DOHH2 (cell line): ENCODE measurements at regions not wholly inside any gene's neighbourhood (a gene's known extent, or its start where the extent isn't known, plus 50 kb on each side); places are given as distances from the start of the nearest gene placed in this dataset.

Source experiments
- H3F3A ChIP-seq: fragments of 200-600 bp; sonication (generic), shearing (Covaris generic); 2 replicates; pipeline ENCODE4 v1.6.0; 2016; ENCODE audit warnings: antibody characterized with exemption, mild to moderate bottlenecking; ENCODE audit not compliant: control insufficient read depth, insufficient read depth
- H3K27ac ChIP-seq: fragments of 200-600 bp; sonication (generic); 2 replicates; pipeline ENCODE4 v1.5.1; 2014; ENCODE audit warnings: low read depth, mild to moderate bottlenecking, low read length, moderate library complexity
- H3K27me3 ChIP-seq: fragments of 200-600 bp; sonication (generic); 2 replicates; pipeline ENCODE4 v1.6.1; 2014; ENCODE audit warnings: mild to moderate bottlenecking, low read length, mixed read lengths; ENCODE audit not compliant: control insufficient read depth
- H3K36me3 ChIP-seq: fragments of 200-600 bp; sonication (generic); 2 replicates; pipeline ENCODE4 v1.6.1; 2014; ENCODE audit warnings: mild to moderate bottlenecking, low read length, moderate library complexity, mixed read lengths; ENCODE audit not compliant: control insufficient read depth
- H3K4me1 ChIP-seq: fragments of 200-600 bp; sonication (generic); 2 replicates; pipeline ENCODE4 v1.6.1; 2014; ENCODE audit warnings: mild to moderate bottlenecking, low read length, mixed read lengths; ENCODE audit not compliant: control insufficient read depth
- H3K4me2 ChIP-seq: fragments of 200-600 bp; sonication (generic); 2 replicates; pipeline ENCODE4 v1.6.0; 2014; ENCODE audit warnings: mild to moderate bottlenecking, low read length, moderate library complexity
- H3K4me3 ChIP-seq: fragments of 200-600 bp; sonication (generic); 2 replicates; pipeline ENCODE4 v1.5.1; 2014; ENCODE audit warnings: mild to moderate bottlenecking, low read length, mixed read lengths
- H3K79me2 ChIP-seq: fragments of 200-600 bp; sonication (generic); 2 replicates; pipeline ENCODE4 v1.6.1; 2014; ENCODE audit warnings: mild to moderate bottlenecking, low read length, mixed read lengths; ENCODE audit not compliant: control insufficient read depth
- H3K9me2 ChIP-seq: fragments of 200-600 bp; sonication (generic); replicated peaks from 2 replicates; pipeline ENCODE4 v1.6.1; 2014; ENCODE audit warnings: mild to moderate bottlenecking, low read length, mixed read lengths; ENCODE audit not compliant: control insufficient read depth
- H3K9me3 ChIP-seq: fragments of 200-600 bp; sonication (generic); 2 replicates; pipeline ENCODE4 v1.6.1; 2014; ENCODE audit warnings: antibody characterized with exemption, low read length, mixed read lengths; ENCODE audit not compliant: control insufficient read depth, insufficient read depth
- H4K20me1 ChIP-seq: fragments of 200-600 bp; sonication (generic); 2 replicates; pipeline ENCODE4 v1.6.0; 2014; ENCODE audit warnings: low read depth, mild to moderate bottlenecking, antibody characterized with exemption, low read length, moderate library complexity; ENCODE audit not compliant: control insufficient read depth, insufficient read depth
- EZH2phosphoT487 ChIP-seq: fragments of 200-600 bp; sonication (generic); IDR thresholded peaks from 2 replicates; pipeline ENCODE4 v1.6.1; 2017; ENCODE audit warnings: borderline replicate concordance, mild to moderate bottlenecking, antibody characterized with exemption, low read length, moderate library complexity, mixed read lengths
- TF ChIP-seq, protein P1 (sequence below): fragments of 200-600 bp; sonication (generic); IDR thresholded peaks from one replicate; pipeline ENCODE4 v1.5.1; 2014; ENCODE audit warnings: antibody characterized with exemption, mild to moderate bottlenecking, low read depth, low read length; ENCODE audit not compliant: poor library complexity, severe bottlenecking

DNA sequence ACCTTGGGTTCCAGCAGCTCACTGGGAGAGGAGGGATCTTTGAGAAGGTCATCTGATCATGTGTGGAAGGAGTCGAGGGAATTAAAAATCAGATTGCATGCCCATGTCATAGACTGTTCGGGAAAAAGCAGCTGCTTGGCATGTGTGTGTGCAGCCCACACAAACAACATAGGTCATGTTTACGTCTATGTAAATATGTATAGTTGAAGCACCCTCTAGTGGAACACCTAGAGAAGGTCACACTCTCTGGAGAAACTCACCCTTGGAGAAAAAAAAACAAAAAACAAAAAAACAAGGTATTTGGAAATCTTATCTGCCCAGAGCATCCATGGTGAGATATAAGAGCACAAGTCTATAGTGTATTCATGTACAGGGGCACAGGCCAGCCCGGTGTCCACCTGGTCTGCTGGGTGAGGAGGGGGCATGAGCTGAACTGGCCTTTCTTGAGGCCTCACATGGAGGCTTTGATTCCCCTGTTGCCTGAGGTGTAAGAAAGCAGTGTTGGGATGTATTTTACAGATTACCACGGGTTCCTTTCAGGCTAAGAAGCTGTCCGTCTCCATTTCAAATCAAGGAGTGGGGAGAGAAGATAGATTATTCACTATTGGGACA is 98.0 kb downstream of the NPY start:
- Histone ChIP-seq H3K9me3 (no peaks in the 10 kb centered on the region), H4K20me1 (no peaks in the 10 kb centered on the region), H3K79me2 (no peaks in the 10 kb centered on the region), H3K27me3 (peaks cover 11% of the 10 kb centered on the region; the same call in 1 of the 2 replicates), H3K4me1 (no peaks in the 10 kb centered on the region), H3K27ac (no peak overlapping the region), H3K36me3 (no peaks in the 10 kb centered on the region), H3K9me2 (no peaks in the 10 kb centered on the region), H3K4me2 (no peak overlapping the region), H3K4me3 (no peak overlapping the region), H3F3A (no peaks in the 10 kb centered on the region)
- no peak for TF ChIP-seq EZH2phosphoT487
- TF ChIP-seq, protein P1, sequence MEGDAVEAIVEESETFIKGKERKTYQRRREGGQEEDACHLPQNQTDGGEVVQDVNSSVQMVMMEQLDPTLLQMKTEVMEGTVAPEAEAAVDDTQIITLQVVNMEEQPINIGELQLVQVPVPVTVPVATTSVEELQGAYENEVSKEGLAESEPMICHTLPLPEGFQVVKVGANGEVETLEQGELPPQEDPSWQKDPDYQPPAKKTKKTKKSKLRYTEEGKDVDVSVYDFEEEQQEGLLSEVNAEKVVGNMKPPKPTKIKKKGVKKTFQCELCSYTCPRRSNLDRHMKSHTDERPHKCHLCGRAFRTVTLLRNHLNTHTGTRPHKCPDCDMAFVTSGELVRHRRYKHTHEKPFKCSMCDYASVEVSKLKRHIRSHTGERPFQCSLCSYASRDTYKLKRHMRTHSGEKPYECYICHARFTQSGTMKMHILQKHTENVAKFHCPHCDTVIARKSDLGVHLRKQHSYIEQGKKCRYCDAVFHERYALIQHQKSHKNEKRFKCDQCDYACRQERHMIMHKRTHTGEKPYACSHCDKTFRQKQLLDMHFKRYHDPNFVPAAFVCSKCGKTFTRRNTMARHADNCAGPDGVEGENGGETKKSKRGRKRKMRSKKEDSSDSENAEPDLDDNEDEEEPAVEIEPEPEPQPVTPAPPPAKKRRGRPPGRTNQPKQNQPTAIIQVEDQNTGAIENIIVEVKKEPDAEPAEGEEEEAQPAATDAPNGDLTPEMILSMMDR = peak; percentile 78

DNA sequence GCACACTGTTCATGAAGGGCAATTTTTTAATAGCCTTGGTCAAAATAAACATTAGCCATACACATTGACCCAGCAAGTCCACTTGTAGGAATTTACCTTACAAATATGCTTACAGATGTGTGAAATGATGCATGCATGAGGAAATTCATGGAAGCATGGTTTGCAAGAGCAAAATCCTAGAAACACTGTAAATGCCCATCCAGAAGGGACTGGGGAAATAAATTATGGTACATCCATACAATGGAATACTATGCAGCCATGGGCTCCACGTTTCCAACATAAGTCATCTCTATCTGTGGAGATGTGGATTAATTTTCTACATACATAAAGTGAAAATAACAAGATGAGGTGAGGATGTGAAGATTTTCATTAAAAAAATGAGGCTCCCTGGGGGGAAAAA is 99.1 kb downstream of the NPY start:
- H3K79me2 ChIP-seq = no peaks in the 10 kb centered on the region
- no peak overlapping the region for H3K4me2 ChIP-seq
- TF ChIP-seq, protein P1 = no peak
- no peak for TF ChIP-seq EZH2phosphoT487
- H3K27ac ChIP-seq = no peak overlapping the region
- H3K36me3 ChIP-seq = no peaks in the 10 kb centered on the region
- no peak overlapping the region for H3K4me3 ChIP-seq
- no peaks in the 10 kb centered on the region for H3K9me2 ChIP-seq
- H3K4me1 ChIP-seq = no peaks in the 10 kb centered on the region
- H3F3A ChIP-seq = no peaks in the 10 kb centered on the region
- H3K27me3 ChIP-seq = 0 out of 2 replicates have a peak, but pooled peaks cover 4% of the 10 kb centered on the region
- H4K20me1 ChIP-seq = no peaks in the 10 kb centered on the region
- H3K9me3 ChIP-seq = no peaks in the 10 kb centered on the region

DNA sequence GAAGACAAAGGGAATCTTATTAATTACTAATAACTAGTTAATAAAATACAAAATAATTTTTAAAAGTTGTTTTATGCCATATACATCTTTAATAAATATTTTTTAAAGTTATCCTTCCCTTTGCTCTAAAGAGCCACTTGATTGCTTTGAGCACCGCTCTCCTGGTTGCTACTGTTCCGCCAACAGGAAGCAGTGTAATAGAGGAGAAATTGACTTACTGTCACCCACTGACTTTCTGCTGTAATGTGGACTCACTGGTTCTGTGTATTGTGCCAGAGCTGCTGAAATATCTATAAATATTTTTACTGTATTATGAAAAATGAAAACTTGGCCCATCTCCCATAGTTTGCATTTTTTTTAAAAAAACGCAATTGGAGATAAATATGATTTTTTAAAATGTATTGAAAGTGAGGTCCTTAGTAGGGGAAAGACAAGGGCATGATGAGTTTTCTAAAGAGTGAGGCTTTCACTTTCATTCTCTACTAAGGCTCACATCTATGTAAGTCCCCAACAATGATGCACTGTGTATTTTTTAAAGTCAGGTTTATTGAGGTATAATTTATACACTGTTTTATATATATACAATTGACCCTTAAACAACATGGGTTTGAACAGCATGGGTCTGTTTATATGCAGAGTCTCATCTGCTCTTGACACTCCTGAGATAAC is 100.5 kb downstream of the NPY start:
- H3K4me1 ChIP-seq = no peaks in the 10 kb centered on the region
- no peak for TF ChIP-seq EZH2phosphoT487
- TF ChIP-seq, protein P1 = no peak
- no peaks in the 10 kb centered on the region for H3K79me2 ChIP-seq
- 0 out of 2 replicates have a peak, but pooled peaks cover 3% of the 10 kb centered on the region for H3K27me3 ChIP-seq
- no peaks in the 10 kb centered on the region for H3K9me3 ChIP-seq
- H3K36me3 ChIP-seq = no peaks in the 10 kb centered on the region
- H3F3A ChIP-seq = no peaks in the 10 kb centered on the region
- H3K9me2 ChIP-seq = no peaks in the 10 kb centered on the region
- H3K4me3 ChIP-seq = no peak overlapping the region
- H3K4me2 ChIP-seq = no peak overlapping the region
- no peaks in the 10 kb centered on the region for H4K20me1 ChIP-seq
- H3K27ac ChIP-seq = no peak overlapping the region
